Renal cortex interstitium (tissue), 11 donors: ENCODE measurements at regions not wholly inside any gene's neighbourhood (a gene's known extent, or its start where the extent isn't known, plus 50 kb on each side); places are given as distances from the start of the nearest gene placed in this dataset.

Experiments used
- DNase-seq, 11 donors: peaks; one replicate each; pipeline ENCODE4 v3.0.0-alpha.2; 2013; ENCODE audit warnings: low read depth in 9 of 11, low spot score in 4 of 11; ENCODE audit errors: extremely low read depth in 1 of 11

GRCh38 chr11:119796363-119797060 lies 67.5 kb upstream of the NECTIN1 start:
- no peak for DNase-seq

DNA sequence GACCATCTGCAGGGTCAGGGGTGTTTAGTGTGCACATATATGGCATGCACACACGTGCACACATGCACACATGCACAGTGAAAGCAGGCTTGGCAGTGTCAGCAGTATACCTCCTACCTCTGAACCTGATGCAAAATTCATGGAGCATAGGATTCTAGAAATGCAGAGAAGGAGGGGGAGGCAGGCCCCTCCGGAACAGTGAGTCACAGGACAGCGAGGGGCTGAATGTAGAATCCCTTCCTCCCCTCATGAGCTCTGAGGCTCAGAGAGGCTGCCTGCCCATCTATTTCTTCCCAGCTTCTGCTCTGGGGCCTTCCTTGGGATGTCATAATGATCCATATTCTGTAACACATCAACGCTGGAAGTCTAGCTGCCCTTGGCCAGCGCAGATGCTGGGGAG lies 66.7 kb upstream of the NECTIN1 start:
- no peak for DNase-seq

- DNase-seq, result no peak
These were observed 66.2 kb upstream of the NECTIN1 start for GRCh38 chr11:119795231-119795630.

DNA sequence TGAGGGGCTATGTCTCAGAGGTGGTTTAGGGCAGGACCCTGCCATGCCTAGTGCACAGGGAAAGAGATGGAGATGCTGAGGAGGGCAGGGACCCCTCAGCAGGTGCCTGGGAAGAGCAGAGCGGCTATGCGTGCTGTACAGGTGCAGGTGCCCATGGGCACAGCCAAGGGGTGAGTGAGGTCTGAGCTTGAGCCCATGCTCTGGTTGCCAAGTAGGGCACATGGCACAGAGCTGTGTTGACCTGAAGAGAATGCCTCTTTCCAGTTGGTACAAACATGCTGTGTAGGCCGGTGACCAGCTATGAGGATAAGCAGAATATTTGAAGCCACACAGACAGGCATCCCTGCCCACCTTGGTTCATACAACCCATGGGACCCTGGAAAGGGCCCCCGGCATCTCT lies 65.8 kb upstream of the NECTIN1 start:
- DNase-seq, result no peak

GRCh38 chr11:119794141-119794665 lies 65.2 kb upstream of the NECTIN1 start:
- no peak for DNase-seq

DNA sequence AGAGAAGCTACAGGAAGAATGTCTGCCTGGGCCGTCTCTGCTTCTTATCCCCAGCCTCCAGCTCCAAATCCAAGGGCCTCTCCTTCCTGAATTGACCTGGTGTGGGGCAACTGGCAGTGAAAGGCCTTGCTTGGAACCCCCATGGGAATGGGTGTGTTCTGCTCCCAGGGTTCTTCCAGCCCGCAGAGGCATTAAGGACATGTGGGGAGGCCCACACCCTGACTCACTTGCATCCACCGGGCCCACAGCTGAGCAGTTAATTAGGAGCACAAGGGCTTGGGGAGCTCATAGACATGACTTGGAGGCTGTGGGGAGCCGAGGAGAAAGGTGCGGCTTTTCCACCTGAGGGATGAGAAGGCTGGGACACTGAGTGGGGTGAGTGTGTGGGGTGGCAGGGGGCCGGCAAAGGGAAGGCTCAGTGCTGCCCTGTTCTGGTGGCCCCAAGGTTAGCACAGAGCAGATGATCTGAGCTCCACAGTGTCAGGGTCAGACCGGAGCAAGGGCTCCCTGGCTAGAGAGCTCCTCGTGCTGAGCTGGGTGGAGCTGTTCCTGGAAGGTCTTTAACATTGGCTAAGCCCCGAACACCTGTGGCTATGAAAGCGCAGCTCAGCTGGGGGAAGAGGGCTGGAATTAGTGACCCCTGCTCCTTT lies 64.5 kb upstream of the NECTIN1 start:
- DNase-seq, result no peak

- DNase-seq, result peak in 2 of 11 donors; percentile 12 to 19
These were observed 62.7 kb upstream of the NECTIN1 start for GRCh38 chr11:119791701-119792151.

DNA sequence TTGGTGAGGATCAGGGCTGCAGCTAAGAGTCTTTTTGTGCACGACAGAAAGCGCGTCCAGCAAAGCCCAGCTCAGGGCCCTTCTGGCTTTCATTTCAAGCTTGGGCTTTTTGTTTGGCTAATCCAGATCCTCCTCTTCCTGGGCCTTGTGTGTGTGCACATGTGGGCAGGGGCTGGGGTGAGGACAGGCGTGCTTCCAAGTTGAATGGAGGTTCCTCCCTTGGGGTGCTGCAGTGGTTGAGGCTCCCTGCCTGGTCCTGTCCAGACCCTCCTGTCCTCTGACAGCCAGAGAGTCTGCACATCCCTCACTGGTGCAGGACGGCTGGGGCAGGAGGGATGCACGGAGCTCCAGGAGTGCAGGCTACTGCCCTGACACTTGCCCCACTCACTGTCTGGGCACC lies 62.0 kb upstream of the NECTIN1 start:
- DNase-seq, result no peak

GRCh38 chr11:119790476-119790875 lies 61.5 kb upstream of the NECTIN1 start:
- DNase-seq, result no peak

- no peak for DNase-seq
These were observed 60.9 kb upstream of the NECTIN1 start for GRCh38 chr11:119789766-119790407.

DNA sequence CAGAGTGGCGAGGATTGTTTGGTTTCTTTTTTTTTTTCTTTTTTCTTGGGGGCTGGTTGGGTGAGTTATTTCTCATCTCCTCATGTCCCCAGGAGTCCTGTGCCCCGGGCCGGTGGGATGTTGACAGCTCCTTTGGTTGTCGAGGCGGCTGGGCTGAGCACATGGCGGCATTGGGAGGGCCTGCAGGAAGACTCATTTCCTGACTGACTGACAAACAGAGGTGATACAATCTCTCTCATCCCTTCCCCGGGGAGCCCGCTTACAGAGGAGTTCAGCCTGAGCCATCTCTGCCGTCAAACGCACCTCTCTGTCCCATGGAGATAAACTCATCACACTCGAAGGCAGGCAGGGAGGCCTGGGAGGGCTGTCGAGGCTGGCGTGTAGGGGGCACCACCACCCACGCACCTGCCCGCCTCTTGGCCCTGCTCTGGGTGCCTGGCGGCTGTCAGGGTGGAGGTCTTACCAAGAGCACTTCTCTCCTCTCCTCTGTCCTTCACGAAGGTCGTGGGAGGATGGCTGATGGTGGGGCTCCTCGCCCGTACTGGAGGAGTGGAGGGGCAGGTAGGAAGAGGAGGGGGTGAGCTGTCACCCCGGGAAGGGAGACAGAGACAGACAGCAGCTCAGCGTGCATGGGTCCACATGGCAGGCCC lies 60.0 kb upstream of the NECTIN1 start:
- no peak for DNase-seq

DNA sequence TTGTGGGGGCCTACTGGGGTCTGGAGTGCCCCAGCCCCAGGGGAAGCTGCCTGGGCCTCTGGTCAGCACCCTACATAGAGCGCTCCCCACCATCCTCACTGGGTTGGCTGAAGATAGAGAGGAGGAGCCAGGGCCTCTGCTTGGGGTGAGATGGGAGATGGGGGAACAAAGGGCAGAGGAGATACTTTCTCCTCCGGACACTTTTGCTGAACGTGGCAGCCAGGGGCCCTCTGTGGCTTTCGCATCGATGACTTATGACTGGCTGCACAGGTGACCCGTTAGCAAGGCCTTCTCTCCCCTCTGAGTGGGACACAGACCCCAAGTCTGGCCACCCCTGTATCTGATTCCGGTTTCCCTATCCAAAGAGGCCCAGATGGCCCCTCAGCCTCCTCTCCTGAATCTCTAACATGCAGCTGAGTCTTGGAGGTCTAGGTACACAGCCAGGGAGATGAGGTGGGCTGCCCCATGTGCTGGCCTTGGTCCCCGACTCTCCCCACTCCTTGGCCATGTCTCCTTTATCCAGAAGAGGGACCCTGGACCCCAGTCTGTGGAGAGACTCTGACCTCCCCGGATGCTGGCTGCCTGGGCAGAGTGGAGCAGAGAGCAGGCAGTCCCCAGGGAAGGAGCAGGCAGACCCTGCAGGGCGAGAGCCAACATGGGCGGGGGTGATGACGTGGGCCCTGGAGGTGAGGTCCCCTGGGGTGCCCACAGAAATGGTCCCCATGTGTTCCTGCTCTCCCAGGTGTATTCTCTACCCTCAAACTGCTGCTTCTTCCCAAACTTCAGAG lies 59.3 kb upstream of the NECTIN1 start:
- no peak for DNase-seq

- no peak for DNase-seq
These were observed 58.1 kb upstream of the NECTIN1 start for GRCh38 chr11:119787074-119787461.

- no peak for DNase-seq
These were observed 57.6 kb upstream of the NECTIN1 start for GRCh38 chr11:119786431-119787073.

DNA sequence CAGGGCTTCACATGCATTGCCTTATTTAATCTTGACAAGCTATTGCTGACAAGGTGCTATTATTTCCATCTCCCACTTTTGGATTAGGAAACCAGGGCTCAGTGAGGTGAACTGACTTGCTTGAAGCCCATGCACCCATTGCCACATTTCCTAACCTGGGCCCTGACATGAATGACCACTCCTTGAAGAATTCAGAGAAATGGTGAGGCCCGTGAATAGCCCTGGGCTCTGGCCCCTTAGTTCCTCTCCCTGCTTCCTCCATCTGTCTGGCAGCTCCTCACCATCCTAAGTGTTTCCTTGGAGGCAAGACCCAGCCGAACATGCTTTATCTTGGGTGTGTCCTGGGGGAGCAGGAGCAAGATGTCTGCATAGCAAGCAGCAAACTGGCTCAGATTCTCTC lies 56.1 kb upstream of the NECTIN1 start:
- DNase-seq, result no peak

GRCh38 chr11:119784421-119784820 lies 55.4 kb upstream of the NECTIN1 start:
- DNase-seq, result no peak

DNA sequence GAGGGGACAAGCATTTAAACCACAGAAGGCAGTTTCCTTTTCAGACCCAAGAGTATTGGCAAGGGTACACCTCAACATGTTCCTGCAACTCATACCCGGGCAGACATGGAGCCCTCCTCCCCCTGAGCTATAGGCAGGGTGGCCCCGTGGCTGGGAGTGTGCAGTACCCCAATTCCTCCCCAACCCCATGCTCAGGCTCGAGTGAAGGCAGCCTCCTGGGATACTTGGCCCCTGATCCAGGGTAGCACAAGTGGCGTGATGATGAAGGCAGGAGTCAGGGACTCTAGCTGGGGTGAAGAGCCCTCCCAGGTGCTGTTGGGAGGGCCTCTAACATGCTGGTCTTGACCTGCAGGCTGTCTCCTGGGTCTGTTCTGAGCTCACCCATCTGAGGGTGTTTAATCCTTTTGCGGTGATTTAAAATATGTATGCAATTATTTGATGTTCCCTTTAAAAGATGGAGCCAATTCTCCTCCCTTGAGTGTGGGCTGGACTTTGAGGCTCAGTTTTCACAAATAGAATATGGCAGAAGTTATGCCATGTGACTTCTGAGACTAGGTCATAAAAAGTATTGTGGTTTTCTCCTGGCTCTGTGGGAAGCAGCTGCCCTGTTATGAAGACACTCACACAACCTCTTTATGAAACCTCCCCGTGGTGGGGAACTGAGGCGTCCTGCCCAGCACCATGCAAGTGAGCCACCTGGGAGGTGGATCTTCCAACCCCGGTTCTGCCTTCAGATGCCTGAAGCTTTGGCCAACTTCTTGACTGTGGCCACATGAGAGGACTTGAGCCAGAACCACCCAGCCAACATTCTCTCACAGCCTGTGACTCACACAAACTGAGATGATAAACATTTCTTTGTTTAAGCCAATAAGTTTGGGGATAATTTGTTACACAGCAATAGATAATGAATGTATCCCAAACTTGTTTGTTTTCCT lies 54.7 kb upstream of the NECTIN1 start:
- no peak for DNase-seq

GRCh38 chr11:119782739-119783072 lies 53.7 kb upstream of the NECTIN1 start:
- no peak for DNase-seq
